Activated CD8-positive, alpha-beta T cell treated with anti-CD3 and anti-CD28 coated beads for 36 hours (primary cell): ENCODE measurements at regions not wholly inside any gene's neighbourhood (a gene's known extent, or its start where the extent isn't known, plus 50 kb on each side); places are given as distances from the start of the nearest gene placed in this dataset.
"Not testable (repeated sequence)": the region's sequence is repeated elsewhere in the genome, so short reads cannot be mapped to it uniquely, and the experiment has no call there.

Experiments
- ATAC-seq: fragments of 200-7000 bp; cut with Tn5 transposase; one replicate; pipeline ENCODE4 v1.10.0; 2021; ENCODE audit warnings: mild to moderate bottlenecking, moderate library complexity
- CTCF ChIA-PET: fragments of 350-600 bp; sonication (Branson Sonifier 250); formaldehyde crosslinking; loops from one replicate; lab custom pipeline; 2021; ENCODE audit warnings: antibody characterized with exemption; lab: Charles Lee
- POLR2A ChIA-PET: fragments of 350-600 bp; sonication (Branson Sonifier 250); formaldehyde crosslinking; loops from one replicate; lab custom pipeline; 2021; ENCODE audit warnings: antibody characterized with exemption; lab: Charles Lee
- DNase-seq: peaks from one replicate; pipeline ENCODE4 v3.0.0-alpha.2; 2020
- H3K27ac Mint-ChIP-seq: one replicate; pipeline ENCODE4 v1.8.0; 2021; ENCODE audit warnings: mild to moderate bottlenecking, mixed read lengths
- H3K27me3 Mint-ChIP-seq: one replicate; pipeline ENCODE4 v1.8.0; 2021; ENCODE audit warnings: mixed read lengths
- H3K36me3 Mint-ChIP-seq: one replicate; pipeline ENCODE4 v1.8.0; 2021; ENCODE audit warnings: low read depth, mixed read lengths
- H3K4me1 Mint-ChIP-seq: one replicate; pipeline ENCODE4 v1.8.0; 2021; ENCODE audit warnings: low read depth, mixed read lengths
- H3K4me3 Mint-ChIP-seq: one replicate; pipeline ENCODE4 v1.8.0; 2021; ENCODE audit warnings: mild to moderate bottlenecking, moderate library complexity, mixed read lengths
- H3K9me3 Mint-ChIP-seq: one replicate; pipeline ENCODE4 v1.8.0; 2021; ENCODE audit warnings: mixed read lengths
- CTCF ChIP-seq: fragments of 200-600 bp; IDR thresholded peaks from one replicate; pipeline ENCODE4 v1.8.0; 2022; ENCODE audit warnings: antibody characterized with exemption, mild to moderate bottlenecking
- intact Hi-C: fragments of 100-400 bp; cut with micrococcal nuclease; formaldehyde crosslinking; loops from one replicate; pipeline ENCODE4 v1.10.0; 2022

DNA sequence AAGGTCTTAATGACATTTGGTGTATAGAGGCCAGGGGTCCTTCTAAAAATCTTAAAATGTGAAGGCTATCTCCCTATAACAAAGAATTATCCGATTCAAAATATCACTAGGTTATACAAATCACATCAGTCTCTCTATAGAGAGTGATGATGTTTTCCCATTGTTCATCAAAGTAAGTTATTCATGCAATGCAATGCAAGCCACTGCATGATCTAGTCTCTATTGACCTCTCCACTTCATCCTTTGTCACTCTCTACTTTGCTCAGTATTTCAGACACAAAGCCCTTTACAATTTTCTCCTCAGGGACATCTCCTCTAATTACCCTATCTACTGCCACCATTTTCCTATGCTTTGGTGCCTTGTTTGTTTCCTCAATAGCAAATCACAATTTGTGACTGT lies 628.0 kb downstream of the HTR1B start:
- H3K36me3 Mint-ChIP-seq = no peaks in the 10 kb centered on the region
- peaks cover 2% of the 10 kb centered on the region for H3K9me3 Mint-ChIP-seq
- intact Hi-C loops = no loop called here
- CTCF ChIA-PET = no interaction called here
- H3K4me1 Mint-ChIP-seq = no peaks in the 10 kb centered on the region
- ATAC-seq = no peak
- H3K27me3 Mint-ChIP-seq = no peaks in the 10 kb centered on the region
- no peak overlapping the region for H3K27ac Mint-ChIP-seq
- POLR2A ChIA-PET = no interaction called here
- no peak for TF ChIP-seq CTCF
- DNase-seq = no peak
- H3K4me3 Mint-ChIP-seq = no peak overlapping the region

- peaks cover 2% of the 10 kb centered on the region for H3K9me3 Mint-ChIP-seq
- H3K4me1 Mint-ChIP-seq = no peaks in the 10 kb centered on the region
- no peaks in the 10 kb centered on the region for H3K36me3 Mint-ChIP-seq
- POLR2A ChIA-PET = no interaction called here
- ATAC-seq = no peak
- CTCF ChIA-PET = no interaction called here
- no peak for DNase-seq
- no peaks in the 10 kb centered on the region for H3K27me3 Mint-ChIP-seq
- H3K27ac Mint-ChIP-seq = no peak overlapping the region
- no peak for TF ChIP-seq CTCF
- H3K4me3 Mint-ChIP-seq = no peak overlapping the region
- intact Hi-C loops = no loop called here
Observed at GRCh38 chr6:76834399-76834798, 628.9 kb downstream of the HTR1B start.

GRCh38 chr6:76831299-76831698 lies 632.0 kb downstream of the HTR1B start:
- no peaks in the 10 kb centered on the region for H3K4me1 Mint-ChIP-seq
- H3K9me3 Mint-ChIP-seq = peaks cover 3% of the 10 kb centered on the region
- no peaks in the 10 kb centered on the region for H3K27me3 Mint-ChIP-seq
- ChIA-PET CTCF (no interaction called here), POLR2A (no interaction called here)
- ATAC-seq (no peak), DNase-seq (no peak)
- no peak for TF ChIP-seq CTCF
- H3K36me3 Mint-ChIP-seq = no peaks in the 10 kb centered on the region
- no peak overlapping the region for H3K4me3 Mint-ChIP-seq
- H3K27ac Mint-ChIP-seq = no peak overlapping the region
- intact Hi-C loops = no loop called here

DNA sequence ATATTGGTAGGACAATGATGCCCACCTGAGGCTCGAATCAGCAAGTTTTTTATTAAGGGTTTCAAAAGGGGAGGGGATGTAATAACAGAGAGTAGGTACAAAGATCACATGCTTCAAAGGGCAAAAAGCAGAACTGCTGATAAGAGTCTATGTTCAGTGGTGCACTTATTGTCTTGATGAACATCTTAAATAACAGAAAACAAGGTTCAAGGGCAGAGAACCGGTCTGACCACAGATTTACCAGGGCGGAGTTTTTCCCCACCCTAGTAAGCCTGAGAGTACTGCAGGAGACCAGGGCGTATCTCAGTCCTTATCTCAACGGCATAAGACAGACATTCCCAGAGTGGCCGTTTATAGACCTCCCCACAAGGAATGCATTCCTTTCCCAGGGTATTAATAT lies 639.7 kb downstream of the HTR1B start:
- H3K36me3 Mint-ChIP-seq, H3K4me3 Mint-ChIP-seq, ATAC-seq, H3K27ac Mint-ChIP-seq, DNase-seq, intact Hi-C loops, H3K4me1 Mint-ChIP-seq, H3K27me3 Mint-ChIP-seq, POLR2A ChIA-PET, CTCF ChIA-PET: not testable (repeated sequence)
- peaks cover 20% of the 10 kb centered on the region for H3K9me3 Mint-ChIP-seq

DNA sequence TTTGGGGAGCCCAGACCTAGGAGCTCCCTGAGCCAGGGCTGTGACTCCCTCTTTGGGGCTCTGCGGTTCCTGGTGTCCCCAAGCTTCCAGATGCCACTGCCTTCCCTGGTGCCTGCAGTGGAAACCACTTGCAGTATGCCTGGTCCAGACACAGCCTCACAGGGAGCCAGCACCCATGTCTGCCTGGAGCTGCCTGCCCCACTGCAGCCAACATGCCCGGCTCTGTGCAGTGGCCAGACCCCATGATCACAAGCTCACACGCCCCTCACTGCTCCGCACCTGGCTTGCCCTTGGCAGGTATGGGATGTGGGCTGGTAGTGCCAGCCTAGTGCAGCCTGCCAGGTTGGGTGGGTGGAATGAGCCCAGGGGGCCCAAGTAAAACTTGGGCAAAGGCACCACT lies 644.8 kb downstream of the HTR1B start:
- CTCF ChIA-PET = no interaction called here
- POLR2A ChIA-PET = no interaction called here
- peaks cover 12% of the 10 kb centered on the region for H3K9me3 Mint-ChIP-seq
- no peak for TF ChIP-seq CTCF
- DNase-seq = no peak
- no peak overlapping the region for H3K27ac Mint-ChIP-seq
- H3K36me3 Mint-ChIP-seq = no peaks in the 10 kb centered on the region
- no peak overlapping the region for H3K4me3 Mint-ChIP-seq
- intact Hi-C loops = no loop called here
- no peaks in the 10 kb centered on the region for H3K27me3 Mint-ChIP-seq
- no peak for ATAC-seq
- H3K4me1 Mint-ChIP-seq = no peaks in the 10 kb centered on the region

DNA sequence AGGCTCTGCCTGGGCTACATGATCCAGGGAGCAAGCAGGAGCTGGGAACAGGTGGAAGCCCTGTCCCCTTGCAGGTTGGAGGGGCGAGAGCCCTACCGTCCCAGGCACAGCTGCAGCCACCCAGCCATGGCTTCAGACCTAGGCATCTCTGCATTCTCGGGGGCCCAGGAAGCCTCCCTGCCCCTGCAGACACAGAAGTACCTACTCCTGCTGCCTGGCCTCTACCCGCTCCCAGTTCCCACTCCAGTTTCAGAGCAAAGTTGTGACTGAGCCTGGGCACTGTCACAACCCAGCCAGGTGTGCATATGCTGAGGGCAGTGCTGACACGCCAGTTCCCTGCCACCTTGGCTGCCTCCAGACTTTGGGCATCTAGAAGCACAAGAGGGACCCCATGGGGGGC lies 645.9 kb downstream of the HTR1B start:
- H3K36me3 Mint-ChIP-seq = no peaks in the 10 kb centered on the region
- intact Hi-C loops = no loop called here
- H3K27me3 Mint-ChIP-seq = no peaks in the 10 kb centered on the region
- H3K9me3 Mint-ChIP-seq = peaks cover 7% of the 10 kb centered on the region
- no peak overlapping the region for H3K4me3 Mint-ChIP-seq
- no peak overlapping the region for H3K27ac Mint-ChIP-seq
- ChIA-PET POLR2A (no interaction called here), CTCF (no interaction called here)
- no peaks in the 10 kb centered on the region for H3K4me1 Mint-ChIP-seq
- DNase-seq = no peak
- no peak for ATAC-seq
- no peak for TF ChIP-seq CTCF
